ENCODE measurements at regions not wholly inside any gene's neighbourhood (a gene's known extent, or its start where the extent isn't known, plus 50 kb on each side); places are given as distances from the start of the nearest gene placed in this dataset.
"Not testable (repeated sequence)": the region's sequence is repeated elsewhere in the genome, so short reads cannot be mapped to it uniquely, and the experiment has no call there.

DNA sequence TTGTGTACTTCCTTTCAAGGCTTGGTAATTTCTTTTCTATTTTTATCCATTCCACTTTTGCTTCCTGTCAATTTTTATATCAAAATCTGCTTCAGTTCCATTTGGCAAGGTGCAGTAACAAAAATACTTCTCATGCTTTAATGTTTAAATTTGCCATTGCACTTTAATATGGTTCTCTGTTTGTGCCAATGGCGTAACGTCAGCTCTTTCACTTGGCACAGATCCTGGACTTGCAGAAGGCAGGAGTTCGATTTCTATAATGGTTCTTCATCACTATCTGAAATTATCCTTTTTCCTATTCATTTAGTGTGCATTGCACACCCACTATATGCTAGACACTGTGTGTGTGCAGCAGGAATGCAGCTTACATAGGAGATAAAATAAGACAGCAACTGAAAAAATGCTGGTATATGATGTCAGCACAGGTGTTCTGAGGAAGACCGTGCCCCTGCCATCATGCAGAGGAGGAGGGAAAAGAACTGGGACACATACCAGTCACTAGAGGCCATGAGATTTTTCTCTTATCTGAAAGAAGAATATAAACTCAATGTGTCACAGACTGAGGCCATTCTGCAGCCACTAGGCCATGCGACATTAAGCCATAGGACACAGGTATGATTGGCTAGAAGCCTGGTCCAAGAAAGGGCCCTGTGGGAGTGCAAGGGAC lies 298.2 kb downstream of the RPAP3 start:
- Histone ChIP-seq H4K20me1 (ENCODE audit: insufficient read depth, low read length) (no peaks in the 10 kb centered on the region), H2AFZ (ENCODE audit: low read length) (no peak overlapping the region), H3K27ac (ENCODE audit: extremely low read length, insufficient read depth, low read length) (no peak overlapping the region), H3K9me3 (ENCODE audit: low read length) (no peaks in the 10 kb centered on the region), H3K9ac (ENCODE audit: insufficient read depth, low read depth, low read length) (no peak overlapping the region), H3K36me3 (replicated peaks in 1 of 2; ENCODE audit: control insufficient read depth in 1 of 2, insufficient read depth in 2 of 2, low read length in 2 of 2) (no peaks in the 10 kb centered on the region), H3K4me3 (replicated peaks in 1 of 3; ENCODE audit: insufficient read depth in 1 of 3, low read depth in 2 of 3, low read length in 3 of 3) (no peak overlapping the region), H3K79me2 (ENCODE audit: insufficient read depth, low read length) (no peaks in the 10 kb centered on the region), H3K4me2 (ENCODE audit: low read depth, low read length) (no peak overlapping the region), H3K4me1 (ENCODE audit: insufficient read depth, low read length) (no peaks in the 10 kb centered on the region), H3K27me3 (ENCODE audit: control insufficient read depth in 1 of 2, insufficient read depth in 2 of 2, low read length in 2 of 2) (no peaks in the 10 kb centered on the region)
- no peak for DNase-seq (ENCODE audit: low spot score)
- in situ Hi-C loops (cut with HindIII; ENCODE audit: extremely low pct_ligation_motif_present, low pct_unique_long_range_greater_than_20kb) (no loop called here), intact Hi-C loops (cut with micrococcal nuclease; ENCODE audit: unreplicated experiment) (no loop called here)
- no peak for ATAC-seq
- ChIA-PET CTCF (ENCODE audit: low intra/inter-chr PET ratio, low total read pairs) (no interaction called here), POLR2A (no interaction called here)
- FAIRE-seq: no peak
- BruUV-seq (replicated peaks): no TSS peak
- TF ChIP-seq ESRRA (CRISPR knock-in tag; IDR thresholded peaks at IDR 0.05; ENCODE audit: low read depth) (no peak), PPARG (CRISPR knock-in tag; conservative IDR thresholded peaks at IDR 0.05) (no peak)
- TF ChIP-seq, protein P1, sequence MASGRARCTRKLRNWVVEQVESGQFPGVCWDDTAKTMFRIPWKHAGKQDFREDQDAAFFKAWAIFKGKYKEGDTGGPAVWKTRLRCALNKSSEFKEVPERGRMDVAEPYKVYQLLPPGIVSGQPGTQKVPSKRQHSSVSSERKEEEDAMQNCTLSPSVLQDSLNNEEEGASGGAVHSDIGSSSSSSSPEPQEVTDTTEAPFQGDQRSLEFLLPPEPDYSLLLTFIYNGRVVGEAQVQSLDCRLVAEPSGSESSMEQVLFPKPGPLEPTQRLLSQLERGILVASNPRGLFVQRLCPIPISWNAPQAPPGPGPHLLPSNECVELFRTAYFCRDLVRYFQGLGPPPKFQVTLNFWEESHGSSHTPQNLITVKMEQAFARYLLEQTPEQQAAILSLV (CRISPR knock-in tag; IDR thresholded peaks at IDR 0.05; ENCODE audit: borderline replicate concordance): no peak
- 48% methylated on average over 5 of the region's 5 CpGs for WGBS (ENCODE audit: low lambda C conversion rate)

DNA sequence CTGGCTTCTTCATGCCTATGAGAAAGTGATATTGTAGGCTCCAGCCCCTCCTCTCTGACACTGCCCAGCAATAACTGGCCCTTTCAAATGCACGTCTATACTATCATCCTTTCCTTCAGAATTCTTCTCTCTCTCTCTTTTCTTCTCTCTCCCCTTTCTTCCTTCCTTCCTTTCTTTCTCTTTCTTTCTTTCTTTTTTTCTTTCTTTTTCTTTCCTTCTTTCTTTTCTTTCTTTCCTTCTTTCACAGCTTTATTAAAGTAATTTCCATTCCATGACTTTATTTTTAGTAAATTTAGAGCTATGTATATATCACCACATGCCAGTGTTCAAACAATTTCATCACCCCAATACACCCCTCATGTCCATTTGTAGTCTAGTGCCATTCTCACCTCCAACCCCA lies 302.1 kb downstream of the RPAP3 start:
- H3K4me2 ChIP-seq (ENCODE audit: low read depth, low read length): no peak overlapping the region

DNA sequence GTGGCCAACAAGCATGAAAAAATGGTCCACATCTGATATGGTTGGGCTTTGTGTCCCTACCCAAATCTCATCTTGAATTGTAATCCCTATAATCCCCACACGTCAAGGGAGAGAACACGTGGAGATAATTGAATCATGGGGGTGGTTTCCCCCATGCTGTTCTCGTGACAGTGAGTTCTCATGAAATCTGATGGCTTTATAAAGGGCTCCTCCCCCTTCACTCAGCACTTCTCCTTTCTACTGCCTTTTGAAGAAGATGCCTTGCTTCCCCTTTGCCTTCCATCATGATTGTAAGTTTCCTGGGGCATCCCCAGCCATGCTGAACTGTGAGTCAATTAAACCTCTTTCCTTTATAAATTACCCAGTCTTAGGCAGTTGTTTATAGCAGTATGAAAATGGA lies 304.6 kb downstream of the RPAP3 start:
- H3K9me3 ChIP-seq (ENCODE audit: low read length); H3K27me3 ChIP-seq (ENCODE audit: control insufficient read depth in 1 of 2, insufficient read depth in 2 of 2, low read length in 2 of 2); intact Hi-C loops (cut with micrococcal nuclease; ENCODE audit: unreplicated experiment); CTCF ChIA-PET (ENCODE audit: low intra/inter-chr PET ratio, low total read pairs); H3K4me2 ChIP-seq (ENCODE audit: low read depth, low read length); BruUV-seq (replicated peaks); POLR2A ChIA-PET; H3K79me2 ChIP-seq (ENCODE audit: insufficient read depth, low read length); H3K4me1 ChIP-seq (ENCODE audit: insufficient read depth, low read length); ATAC-seq; H3K36me3 ChIP-seq (replicated peaks in 1 of 2; ENCODE audit: control insufficient read depth in 1 of 2, insufficient read depth in 2 of 2, low read length in 2 of 2); H3K27ac ChIP-seq (ENCODE audit: extremely low read length, insufficient read depth, low read length); DNase-seq (ENCODE audit: low spot score); H3K9ac ChIP-seq (ENCODE audit: insufficient read depth, low read depth, low read length); FAIRE-seq; in situ Hi-C loops (cut with HindIII; ENCODE audit: extremely low pct_ligation_motif_present, low pct_unique_long_range_greater_than_20kb); H4K20me1 ChIP-seq (ENCODE audit: insufficient read depth, low read length); H3K4me3 ChIP-seq (replicated peaks in 1 of 3; ENCODE audit: insufficient read depth in 1 of 3, low read depth in 2 of 3, low read length in 3 of 3); H2AFZ ChIP-seq (ENCODE audit: low read length): not testable (repeated sequence)
- 0% methylated on average over 3 of the region's 3 CpGs for WGBS (ENCODE audit: low lambda C conversion rate)

More for the DNA sequence above, 302.1 kb downstream of the RPAP3 start:
- ChIA-PET CTCF (ENCODE audit: low intra/inter-chr PET ratio, low total read pairs) (no interaction called here), POLR2A (no interaction called here)
- no peak overlapping the region for H3K27ac ChIP-seq (ENCODE audit: extremely low read length, insufficient read depth, low read length)
- no peaks in the 10 kb centered on the region for H4K20me1 ChIP-seq (ENCODE audit: insufficient read depth, low read length)
- no peak overlapping the region for H3K4me3 ChIP-seq (replicated peaks in 1 of 3; ENCODE audit: insufficient read depth in 1 of 3, low read depth in 2 of 3, low read length in 3 of 3)
- intact Hi-C loops (cut with micrococcal nuclease; ENCODE audit: unreplicated experiment): no loop called here
- no peaks in the 10 kb centered on the region for H3K79me2 ChIP-seq (ENCODE audit: insufficient read depth, low read length)
- no peak for DNase-seq (ENCODE audit: low spot score)
- no peaks in the 10 kb centered on the region for H3K9me3 ChIP-seq (ENCODE audit: low read length)
- H3K27me3 ChIP-seq (ENCODE audit: control insufficient read depth in 1 of 2, insufficient read depth in 2 of 2, low read length in 2 of 2): no peaks in the 10 kb centered on the region
- no peak for ATAC-seq
- FAIRE-seq: no peak
- TF ChIP-seq, protein P2, sequence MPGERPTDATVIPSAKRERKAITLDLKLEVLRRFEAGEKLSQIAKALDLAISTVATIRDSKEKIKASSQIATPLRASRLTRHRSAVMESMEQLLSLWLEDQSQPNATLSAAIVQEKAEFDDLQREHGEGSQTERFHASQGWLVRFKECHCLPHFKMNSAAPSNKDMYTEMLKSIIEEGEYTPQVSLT (CRISPR knock-in tag; IDR thresholded peaks at IDR 0.05; ENCODE audit: borderline replicate concordance, low read depth): no peak
- TF ChIP-seq SP140L (CRISPR knock-in tag; IDR thresholded peaks at IDR 0.05; ENCODE audit: borderline replicate concordance): no peak
- TF ChIP-seq ZNF550 (CRISPR knock-in tag; IDR thresholded peaks at IDR 0.05; ENCODE audit: borderline replicate concordance): no peak
- TF ChIP-seq JUNB (CRISPR knock-in tag; IDR thresholded peaks at IDR 0.05; ENCODE audit: borderline replicate concordance): no peak
- TF ChIP-seq NFKB2 (CRISPR knock-in tag; IDR thresholded peaks at IDR 0.05; ENCODE audit: borderline replicate concordance): no peak
- no peak for TF ChIP-seq JDP2 (CRISPR knock-in tag; IDR thresholded peaks at IDR 0.05; ENCODE audit: borderline replicate concordance)
- no peaks in the 10 kb centered on the region for H3K4me1 ChIP-seq (ENCODE audit: insufficient read depth, low read length)
- H3K9ac ChIP-seq (ENCODE audit: insufficient read depth, low read depth, low read length): no peak overlapping the region
- 0% methylated on average over 1 of the region's 1 CpG for WGBS (ENCODE audit: low lambda C conversion rate)
- BruUV-seq (replicated peaks): no TSS peak
- H3K36me3 ChIP-seq (replicated peaks in 1 of 2; ENCODE audit: control insufficient read depth in 1 of 2, insufficient read depth in 2 of 2, low read length in 2 of 2): no peaks in the 10 kb centered on the region
- H2AFZ ChIP-seq (ENCODE audit: low read length): no peak overlapping the region
- in situ Hi-C loops (cut with HindIII; ENCODE audit: extremely low pct_ligation_motif_present, low pct_unique_long_range_greater_than_20kb): no loop called here

All from HepG2 (cell line).